Ovary (tissue), 7 donors: ENCODE measurements at regions not wholly inside any gene's neighbourhood (a gene's known extent, or its start where the extent isn't known, plus 50 kb on each side); places are given as distances from the start of the nearest gene placed in this dataset.

Experiments
- DNase-seq, 5 donors: peaks; one replicate each; pipeline ENCODE4 v3.0.0-alpha.2; 2019 to 2020
- H3K27ac ChIP-seq, 2 donors: fragments of 200-600 bp; one replicate each; pipeline versions ENCODE4 v1.5.1 to v1.8.0; 2019 to 2022
- H3K27me3 ChIP-seq: fragments of 200-600 bp; one replicate; pipeline ENCODE4 v1.8.0; 2022
- H3K36me3 ChIP-seq: fragments of 200-600 bp; sonication (generic); one replicate; pipeline ENCODE4 v1.5.1; 2019
- H3K4me1 ChIP-seq: one replicate; pipeline ENCODE4 v1.8.1; 2013; ENCODE audit warnings: mild to moderate bottlenecking, moderate library complexity; ENCODE audit not compliant: insufficient read depth
- H3K4me3 ChIP-seq: fragments of 200-600 bp; sonication (generic); one replicate; pipeline ENCODE4 v1.5.1; 2017
- H3K9me3 ChIP-seq, 2 donors: fragments of 200-600 bp in 1 of 2; sonication (generic) in 1 of 2; one replicate each; pipeline versions ENCODE4 v1.5.1 to v1.8.1; 2013 to 2019; ENCODE audit warnings: mild to moderate bottlenecking in 1 of 2, moderate library complexity in 1 of 2
- EP300 ChIP-seq: sonication (generic); formaldehyde crosslinking; IDR thresholded peaks from one replicate; pipeline ENCODE4 v1.6.1; 2017; ENCODE audit warnings: antibody characterized with exemption
- POLR2A ChIP-seq: fragments of 450-650 bp; IDR thresholded peaks from one replicate; pipeline ENCODE4 v1.6.1; 2017; ENCODE audit warnings: antibody characterized with exemption, mild to moderate bottlenecking, moderate library complexity
- WGBS, 3 donors: extraction: QIAGEN DNeasy Blood & Tissue Kit in 1 of 3; methylation state at CpG; one replicate each; pipeline versions ENCODE4 v1.1.5 to v1.1.7; 2013 to 2017; 5-methylcytosine and 5-hydroxymethylcytosine counted together
- intact Hi-C, 4 donors: fragments of 100-400 bp; cut with DNase I; formaldehyde crosslinking; loops; one replicate each; pipeline versions ENCODE4 v1.11.0 to v1.15.1; 2022 to 2023
- TF ChIP-seq, protein P1 (sequence below), 3 donors: fragments of 450-650 bp in 2 of 3; fragments of 200-600 bp in 1 of 3; IDR thresholded peaks; one replicate each; pipeline versions ENCODE4 v1.5.1 to v1.8.0; 2016 to 2022; ENCODE audit warnings: antibody characterized with exemption in 3 of 3, mild to moderate bottlenecking in 1 of 3
- donor health status: DM: no; HTN: no; CAD: no; lungs with moderate emphysema.
- donor health status: DM: no; HTN: no; CAD: no.
- donor health status: Bipolar disorder and iron deficiency.
- donor health status: DM: no; HTN: no; CAD: no.
- donor health status: DM: yes; HTN: yes; CAD: no.

GRCh38 chr6:115677198-115677597 is 383.5 kb downstream of the FRK start:
- Histone ChIP-seq H3K4me1 (no peaks in the 10 kb centered on the region), H3K27ac (no peak overlapping the region), H3K9me3 (no peaks in the 10 kb centered on the region), H3K36me3 (no peaks in the 10 kb centered on the region), H3K27me3 (no peaks in the 10 kb centered on the region), H3K4me3 (no peak overlapping the region)
- intact Hi-C loops: no loop called here
- WGBS, 3 donors: 27 to 35% (median 34%) methylated on average over 3 of the region's 3 CpGs
- TF ChIP-seq EP300: no peak
- DNase-seq: no peak

- WGBS, 3 donors: 29 to 48% (median 41%) methylated on average over 1 of the region's 1 CpG
- intact Hi-C loops: no loop called here
- no peak for TF ChIP-seq POLR2A
- TF ChIP-seq EP300: no peak
- TF ChIP-seq, protein P1, sequence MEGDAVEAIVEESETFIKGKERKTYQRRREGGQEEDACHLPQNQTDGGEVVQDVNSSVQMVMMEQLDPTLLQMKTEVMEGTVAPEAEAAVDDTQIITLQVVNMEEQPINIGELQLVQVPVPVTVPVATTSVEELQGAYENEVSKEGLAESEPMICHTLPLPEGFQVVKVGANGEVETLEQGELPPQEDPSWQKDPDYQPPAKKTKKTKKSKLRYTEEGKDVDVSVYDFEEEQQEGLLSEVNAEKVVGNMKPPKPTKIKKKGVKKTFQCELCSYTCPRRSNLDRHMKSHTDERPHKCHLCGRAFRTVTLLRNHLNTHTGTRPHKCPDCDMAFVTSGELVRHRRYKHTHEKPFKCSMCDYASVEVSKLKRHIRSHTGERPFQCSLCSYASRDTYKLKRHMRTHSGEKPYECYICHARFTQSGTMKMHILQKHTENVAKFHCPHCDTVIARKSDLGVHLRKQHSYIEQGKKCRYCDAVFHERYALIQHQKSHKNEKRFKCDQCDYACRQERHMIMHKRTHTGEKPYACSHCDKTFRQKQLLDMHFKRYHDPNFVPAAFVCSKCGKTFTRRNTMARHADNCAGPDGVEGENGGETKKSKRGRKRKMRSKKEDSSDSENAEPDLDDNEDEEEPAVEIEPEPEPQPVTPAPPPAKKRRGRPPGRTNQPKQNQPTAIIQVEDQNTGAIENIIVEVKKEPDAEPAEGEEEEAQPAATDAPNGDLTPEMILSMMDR (IDR thresholded peaks at IDR 0.05): no peak
- no peaks in the 10 kb centered on the region for H3K36me3 ChIP-seq
- no peaks in the 10 kb centered on the region for H3K4me1 ChIP-seq
- no peak overlapping the region for H3K4me3 ChIP-seq
- no peaks in the 10 kb centered on the region for H3K27me3 ChIP-seq
- no peak overlapping the region for H3K27ac ChIP-seq
- DNase-seq: no peak
- H3K9me3 ChIP-seq: no peaks in the 10 kb centered on the region
Measured at GRCh38 chr6:115675443-115675842, 385.2 kb downstream of the FRK start.

GRCh38 chr6:115668781-115669180 is 391.9 kb downstream of the FRK start:
- Histone ChIP-seq H3K27me3 (no peaks in the 10 kb centered on the region), H3K4me1 (no peaks in the 10 kb centered on the region)

GRCh38 chr6:115668211-115668610 is 392.5 kb downstream of the FRK start:
- Histone ChIP-seq H3K36me3 (no peaks in the 10 kb centered on the region), H3K9me3 (no peaks in the 10 kb centered on the region), H3K4me3 (no peak overlapping the region), H3K27me3 (no peaks in the 10 kb centered on the region), H3K4me1 (no peaks in the 10 kb centered on the region), H3K27ac (no peak overlapping the region)
- DNase-seq: no peak
- intact Hi-C loops: no loop called here
- TF ChIP-seq EP300 (no peak), POLR2A (no peak)
- TF ChIP-seq, protein P1 (IDR thresholded peaks at IDR 0.05): no peak

More at GRCh38 chr6:115668781-115669180, 391.9 kb downstream of the FRK start:
- Histone ChIP-seq H3K4me3 (no peak overlapping the region), H3K9me3 (no peaks in the 10 kb centered on the region), H3K36me3 (no peaks in the 10 kb centered on the region), H3K27ac (no peak overlapping the region)
- no peak for DNase-seq
- intact Hi-C loops: no loop called here
- 82 to 96% (median 88%) methylated on average over 1 of the region's 1 CpG for WGBS, 3 donors
- TF ChIP-seq POLR2A: no peak
- TF ChIP-seq, protein P1 (IDR thresholded peaks at IDR 0.05): no peak
- no peak for TF ChIP-seq EP300

- TF ChIP-seq, protein P1 (IDR thresholded peaks at IDR 0.05): no peak
- TF ChIP-seq POLR2A (no peak), EP300 (no peak)
- WGBS, 3 donors: 76 to 88% (median 86%) methylated on average over 8 of the region's 8 CpGs
- Histone ChIP-seq H3K36me3 (no peaks in the 10 kb centered on the region), H3K9me3 (no peaks in the 10 kb centered on the region), H3K27ac (no peak overlapping the region), H3K27me3 (no peaks in the 10 kb centered on the region), H3K4me1 (no peaks in the 10 kb centered on the region), H3K4me3 (no peak overlapping the region)
- no peak for DNase-seq
- intact Hi-C loops: no loop called here
Measured at GRCh38 chr6:115667478-115668026, 393.1 kb downstream of the FRK start.
